OCI-LY7 (cell line): ENCODE measurements at regions not wholly inside any gene's neighbourhood (a gene's known extent, or its start where the extent isn't known, plus 50 kb on each side); places are given as distances from the start of the nearest gene placed in this dataset.

Source experiments
- EZH2phosphoT487 ChIP-seq: fragments of 200-600 bp; sonication (generic); IDR thresholded peaks from 2 replicates; pipeline ENCODE4 v1.6.1; 2018; ENCODE audit warnings: low read depth, borderline replicate concordance, mild to moderate bottlenecking, mixed run types, antibody characterized with exemption, low read length, moderate library complexity, mixed read lengths
- TF ChIP-seq, protein P1 (sequence below): fragments of 200-600 bp; sonication (generic); conservative IDR thresholded peaks from 2 replicates; pipeline ENCODE4 v1.5.1; 2014; ENCODE audit warnings: mild to moderate bottlenecking, antibody characterized with exemption, low read length, moderate library complexity, mixed read lengths

DNA sequence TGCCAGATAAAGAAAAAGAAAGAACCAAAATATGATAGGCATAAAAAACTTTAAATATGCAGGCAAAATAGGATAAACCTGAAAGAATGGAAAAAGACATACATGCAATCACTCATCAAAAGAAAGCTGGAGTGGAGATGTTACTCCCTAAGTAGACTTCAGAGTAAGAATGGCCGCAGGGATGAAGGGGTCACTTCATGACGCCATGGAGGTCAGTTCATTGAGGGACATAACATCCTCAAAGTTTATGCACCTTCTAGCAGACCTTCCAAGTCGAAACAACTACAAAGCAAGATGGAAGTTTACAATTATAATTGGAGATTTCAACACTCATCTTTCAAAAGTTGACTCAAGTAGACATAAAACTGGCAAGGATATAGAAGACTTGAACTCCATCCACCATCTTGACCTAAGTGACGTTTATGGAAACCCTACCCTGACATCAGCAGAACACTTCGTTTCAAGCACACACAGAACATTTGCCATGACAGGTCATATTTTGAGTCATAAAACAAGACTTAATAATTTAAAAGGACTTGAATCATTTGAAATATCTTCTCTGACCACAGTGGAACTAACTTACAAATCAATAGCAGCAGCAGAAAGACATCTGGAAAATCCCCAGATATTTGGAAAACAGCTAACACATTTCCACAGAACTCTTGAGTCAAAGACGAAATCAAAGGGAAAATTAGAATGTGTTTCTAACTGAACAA is 106.0 kb upstream of the LRPAP1 start:
- TF ChIP-seq, protein P1, sequence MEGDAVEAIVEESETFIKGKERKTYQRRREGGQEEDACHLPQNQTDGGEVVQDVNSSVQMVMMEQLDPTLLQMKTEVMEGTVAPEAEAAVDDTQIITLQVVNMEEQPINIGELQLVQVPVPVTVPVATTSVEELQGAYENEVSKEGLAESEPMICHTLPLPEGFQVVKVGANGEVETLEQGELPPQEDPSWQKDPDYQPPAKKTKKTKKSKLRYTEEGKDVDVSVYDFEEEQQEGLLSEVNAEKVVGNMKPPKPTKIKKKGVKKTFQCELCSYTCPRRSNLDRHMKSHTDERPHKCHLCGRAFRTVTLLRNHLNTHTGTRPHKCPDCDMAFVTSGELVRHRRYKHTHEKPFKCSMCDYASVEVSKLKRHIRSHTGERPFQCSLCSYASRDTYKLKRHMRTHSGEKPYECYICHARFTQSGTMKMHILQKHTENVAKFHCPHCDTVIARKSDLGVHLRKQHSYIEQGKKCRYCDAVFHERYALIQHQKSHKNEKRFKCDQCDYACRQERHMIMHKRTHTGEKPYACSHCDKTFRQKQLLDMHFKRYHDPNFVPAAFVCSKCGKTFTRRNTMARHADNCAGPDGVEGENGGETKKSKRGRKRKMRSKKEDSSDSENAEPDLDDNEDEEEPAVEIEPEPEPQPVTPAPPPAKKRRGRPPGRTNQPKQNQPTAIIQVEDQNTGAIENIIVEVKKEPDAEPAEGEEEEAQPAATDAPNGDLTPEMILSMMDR = no peak
- no peak for TF ChIP-seq EZH2phosphoT487
